RCC 7860 (cell line): ENCODE measurements at regions not wholly inside any gene's neighbourhood (a gene's known extent, or its start where the extent isn't known, plus 50 kb on each side); places are given as distances from the start of the nearest gene placed in this dataset.

Experiments used
- DNase-seq: peaks from one replicate; pipeline ENCODE4 v3.0.0-alpha.2; 2015; ENCODE audit warnings: low spot score
- FAIRE-seq: peaks from 2 replicates; lab custom pipeline; 2012; peaks lifted over from hg19 to GRCh38; lab: Jason Lieb, UNC

GRCh38 chr11:80655834-80656233 is 1215.0 kb upstream of the TENM4 start:
- no peak for FAIRE-seq

GRCh38 chr11:80650966-80651365 is 1210.1 kb upstream of the TENM4 start:
- no peak for DNase-seq
- FAIRE-seq: no peak

More at GRCh38 chr11:80655834-80656233, 1215.0 kb upstream of the TENM4 start:
- DNase-seq: no peak

GRCh38 chr11:80649186-80649585 is 1208.4 kb upstream of the TENM4 start:
- FAIRE-seq (no peak), DNase-seq (no peak)

- DNase-seq: no peak
- FAIRE-seq: no peak
Observed at GRCh38 chr11:80638296-80638695, 1197.5 kb upstream of the TENM4 start.

GRCh38 chr11:80637571-80637970 is 1196.7 kb upstream of the TENM4 start:
- FAIRE-seq: no peak
- DNase-seq: no peak

- no peak for FAIRE-seq
- no peak for DNase-seq
Observed at GRCh38 chr11:80636999-80637398, 1196.2 kb upstream of the TENM4 start.

GRCh38 chr11:80635178-80635577 is 1194.3 kb upstream of the TENM4 start:
- no peak for DNase-seq
- FAIRE-seq: no peak

GRCh38 chr11:80632691-80633090 is 1191.9 kb upstream of the TENM4 start:
- FAIRE-seq: no peak

GRCh38 chr11:80632156-80632555 is 1191.3 kb upstream of the TENM4 start:
- DNase-seq: no peak
- FAIRE-seq: no peak

More at GRCh38 chr11:80632691-80633090, 1191.9 kb upstream of the TENM4 start:
- DNase-seq: no peak

- DNase-seq: no peak
Observed at GRCh38 chr11:80629466-80629865, 1188.6 kb upstream of the TENM4 start.

GRCh38 chr11:80627364-80627763 is 1186.5 kb upstream of the TENM4 start:
- FAIRE-seq (no peak), DNase-seq (no peak)

More at GRCh38 chr11:80629466-80629865, 1188.6 kb upstream of the TENM4 start:
- no peak for FAIRE-seq

- DNase-seq (no peak), FAIRE-seq (no peak)
Observed at GRCh38 chr11:80626721-80627120, 1185.9 kb upstream of the TENM4 start.

GRCh38 chr11:80625563-80625962 is 1184.7 kb upstream of the TENM4 start:
- DNase-seq: no peak
- FAIRE-seq: no peak

- no peak for FAIRE-seq
- DNase-seq: no peak
Observed at GRCh38 chr11:80621871-80622270, 1181.0 kb upstream of the TENM4 start.

GRCh38 chr11:80620867-80621266 is 1180.0 kb upstream of the TENM4 start:
- no peak for DNase-seq

GRCh38 chr11:80617156-80617555 is 1176.3 kb upstream of the TENM4 start:
- no peak for FAIRE-seq

More at GRCh38 chr11:80620867-80621266, 1180.0 kb upstream of the TENM4 start:
- no peak for FAIRE-seq

GRCh38 chr11:80616070-80616800 is 1175.4 kb upstream of the TENM4 start:
- no peak for DNase-seq

More at GRCh38 chr11:80617156-80617555, 1176.3 kb upstream of the TENM4 start:
- no peak for DNase-seq

GRCh38 chr11:80613655-80614054 is 1172.8 kb upstream of the TENM4 start:
- DNase-seq (no peak), FAIRE-seq (no peak)

More at GRCh38 chr11:80616070-80616800, 1175.4 kb upstream of the TENM4 start:
- no peak for FAIRE-seq

- FAIRE-seq: no peak
- no peak for DNase-seq
Observed at GRCh38 chr11:80610516-80610915, 1169.7 kb upstream of the TENM4 start.

GRCh38 chr11:80603472-80603871 is 1162.6 kb upstream of the TENM4 start:
- no peak for DNase-seq

GRCh38 chr11:80598905-80599304 is 1158.1 kb upstream of the TENM4 start:
- FAIRE-seq (no peak), DNase-seq (no peak)

More at GRCh38 chr11:80603472-80603871, 1162.6 kb upstream of the TENM4 start:
- no peak for FAIRE-seq

- FAIRE-seq (no peak), DNase-seq (no peak)
Observed at GRCh38 chr11:80596291-80596810, 1155.5 kb upstream of the TENM4 start.
